ENCODE measurements at regions not wholly inside any gene's neighbourhood (a gene's known extent, or its start where the extent isn't known, plus 50 kb on each side); places are given as distances from the start of the nearest gene placed in this dataset.
"Not testable (repeated sequence)": the region's sequence is repeated elsewhere in the genome, so short reads cannot be mapped to it uniquely, and the experiment has no call there.

DNA sequence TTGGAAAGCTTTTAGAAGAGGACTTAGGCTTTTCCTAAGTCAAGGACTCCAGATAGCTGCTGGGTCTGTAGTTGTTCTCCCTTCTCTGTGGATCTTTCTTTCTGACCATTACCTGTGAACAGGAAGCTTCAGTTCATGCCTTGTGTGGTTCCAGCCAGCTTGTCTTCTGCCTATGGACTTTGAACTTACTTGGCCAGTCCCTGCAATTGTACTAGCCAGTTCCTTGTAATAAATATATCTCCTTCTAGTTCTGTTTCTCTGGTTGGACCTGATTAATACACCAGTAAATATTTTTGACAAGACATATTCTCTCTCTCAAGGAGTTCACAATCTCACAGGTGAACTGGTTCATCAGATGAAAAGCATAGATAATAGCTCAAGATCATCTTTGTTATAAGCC is 341.3 kb upstream of the DPPA4 start:
- no peak for DNase-seq

DNA sequence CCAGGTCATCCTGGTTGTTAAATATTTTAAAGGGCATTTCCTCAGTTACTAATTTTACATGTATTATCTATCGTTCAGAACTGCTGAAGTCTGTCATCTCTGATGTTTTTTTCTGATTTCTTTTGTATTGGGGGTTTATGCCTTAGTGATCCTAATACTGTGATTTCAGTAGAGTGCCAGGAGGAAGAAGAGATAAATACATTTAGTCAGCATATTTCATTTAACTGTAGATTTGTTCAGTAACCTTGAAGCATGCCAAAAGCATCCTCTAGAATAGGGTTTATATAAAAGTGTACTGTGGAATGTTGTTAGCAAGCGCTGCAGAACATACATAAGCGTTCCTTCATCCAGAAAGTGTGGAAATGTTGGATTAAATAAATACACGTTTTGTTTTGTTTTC is 342.3 kb upstream of the DPPA4 start:
- no peak for DNase-seq

DNA sequence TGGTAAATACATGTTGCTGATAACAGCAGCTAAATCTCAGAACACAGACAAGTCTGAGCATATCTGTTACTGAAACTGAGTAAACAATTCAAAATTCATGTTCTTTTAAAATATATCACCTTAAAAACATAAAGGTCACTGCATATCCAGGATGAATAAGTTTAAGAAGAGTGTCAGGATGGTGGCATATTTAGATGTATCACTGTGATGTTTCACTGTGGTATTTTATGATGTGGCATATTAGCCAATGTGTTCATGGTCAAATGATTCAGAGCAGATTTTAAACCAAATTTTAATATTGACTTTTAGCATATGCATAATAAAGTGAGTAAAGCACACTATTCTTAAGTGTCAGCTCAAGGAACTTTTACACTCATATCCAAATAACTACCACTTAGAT is 346.4 kb upstream of the DPPA4 start:
- no peak for DNase-seq

DNA sequence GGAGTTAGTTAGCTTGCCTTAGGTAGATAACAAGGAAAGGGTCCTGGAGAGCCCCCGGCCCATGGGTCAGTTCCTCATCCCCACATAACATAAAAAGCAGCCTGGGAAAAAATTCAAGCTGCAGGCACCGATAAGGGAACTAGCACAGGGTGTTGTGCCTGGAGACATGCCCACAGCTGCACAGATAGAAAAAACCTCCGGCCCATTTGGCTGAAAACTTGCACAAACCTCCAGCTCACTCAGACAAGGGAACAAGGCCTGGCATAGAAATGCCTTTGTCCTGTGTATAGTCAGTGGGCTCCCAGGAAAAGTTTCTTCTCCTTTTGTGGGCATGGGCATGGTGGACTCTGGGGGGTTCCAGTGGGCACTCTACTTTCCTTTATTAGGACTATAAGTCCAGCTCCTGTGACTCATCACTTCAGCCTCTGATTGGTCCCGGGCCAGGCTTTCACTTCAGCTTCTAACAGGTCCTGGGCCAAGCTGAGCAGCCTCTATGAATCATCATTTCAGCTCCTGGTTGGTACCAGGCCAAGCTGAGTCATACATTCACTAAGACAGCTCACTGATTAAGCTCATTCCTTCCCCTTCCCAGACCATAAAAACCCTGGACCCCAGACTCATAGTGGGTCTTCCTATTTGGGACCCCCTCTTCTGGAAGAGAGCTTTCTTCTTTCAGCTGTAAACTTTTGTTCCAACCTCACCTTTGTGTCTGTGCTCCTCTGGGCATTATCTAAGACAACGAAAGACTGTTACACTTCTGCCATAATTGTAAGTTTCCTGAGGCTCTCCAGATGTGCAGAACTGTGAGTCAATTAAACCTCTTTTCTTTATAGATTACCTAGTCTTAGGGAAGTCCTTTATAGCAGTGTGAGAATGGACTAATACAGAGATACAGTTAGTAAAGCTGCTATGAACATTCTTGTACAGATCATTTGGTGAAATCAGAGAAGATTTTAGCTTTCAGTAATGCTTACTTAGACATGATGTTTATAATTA is 348.0 kb upstream of the DPPA4 start:
- no peak for DNase-seq

DNA sequence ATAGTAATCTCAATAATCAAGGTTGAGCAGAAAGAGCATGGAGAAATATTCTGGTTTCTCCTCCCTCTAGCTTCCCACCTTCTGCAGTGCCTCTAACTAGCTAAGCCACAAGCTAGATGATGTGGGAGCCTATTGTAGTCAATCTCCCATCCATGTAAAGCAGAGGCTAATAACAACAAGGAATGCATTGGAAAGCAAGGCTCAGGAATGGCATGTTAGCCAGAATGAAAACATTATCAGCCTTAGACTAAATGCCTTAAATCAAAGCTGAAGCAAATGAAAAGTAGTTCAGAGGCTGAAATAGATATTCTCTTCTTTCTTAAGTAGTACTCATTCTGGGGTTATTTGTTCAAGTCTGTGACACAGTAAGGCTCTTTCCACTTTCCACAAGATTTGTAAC is 350.3 kb upstream of the DPPA4 start:
- no peak for DNase-seq

DNA sequence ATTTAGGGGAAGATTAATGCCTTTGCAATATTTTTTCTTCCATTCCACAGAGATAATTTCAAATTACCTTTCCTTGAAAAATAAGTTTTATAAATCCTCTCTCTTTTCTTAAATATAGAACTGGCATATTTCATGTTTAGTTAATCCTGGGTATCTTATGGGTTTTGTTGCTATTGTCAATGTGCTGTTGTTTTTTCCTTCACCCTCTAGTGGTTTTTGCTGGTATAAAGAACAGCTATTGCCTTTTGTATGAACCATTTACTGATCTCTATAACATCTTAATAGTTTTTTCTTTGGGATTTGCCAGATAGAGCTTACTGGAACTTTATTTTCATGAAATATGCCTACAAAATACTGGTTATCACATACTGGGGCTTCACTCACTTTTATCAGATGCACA is 359.6 kb upstream of the DPPA4 start:
- DNase-seq, result no peak

DNA sequence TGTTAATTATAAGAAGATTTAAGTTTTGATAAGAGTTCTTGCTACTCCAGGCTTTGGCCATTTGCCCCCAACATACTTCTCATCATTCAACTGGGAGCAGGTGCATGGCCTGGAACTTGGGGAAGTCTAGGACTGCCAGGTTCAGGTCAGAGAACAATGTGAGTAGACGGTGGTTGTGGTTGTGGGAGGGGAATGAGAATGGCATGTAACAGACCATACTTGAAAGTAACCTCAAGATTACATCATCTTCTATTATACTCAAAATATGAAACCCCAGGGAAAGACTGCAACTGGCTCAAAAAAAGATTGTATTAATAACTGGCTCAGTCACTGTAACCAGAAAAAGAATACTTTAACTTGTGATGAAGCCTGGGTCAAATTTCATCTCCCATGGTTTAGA is 364.9 kb upstream of the DPPA4 start:
- DNase-seq, result no peak

DNA sequence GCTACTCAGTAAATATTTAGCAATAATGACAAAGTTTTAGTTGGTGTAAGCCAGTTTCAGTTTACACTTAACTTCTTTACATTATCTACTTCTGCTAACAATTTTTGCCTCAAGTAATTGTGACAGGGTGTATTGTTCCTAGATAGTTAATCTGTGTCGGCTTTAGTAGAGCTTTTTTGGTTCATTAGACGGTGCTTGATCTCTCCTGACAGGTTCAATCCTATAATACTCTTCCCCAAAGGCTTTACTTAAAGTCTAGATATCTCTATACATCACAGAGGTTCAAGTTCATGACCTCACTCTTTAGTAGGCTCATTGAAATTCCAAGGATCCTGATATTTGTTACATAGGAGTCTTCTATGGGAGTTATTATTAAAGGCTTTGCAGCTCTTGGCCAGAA is 365.6 kb upstream of the DPPA4 start:
- no peak for DNase-seq

DNA sequence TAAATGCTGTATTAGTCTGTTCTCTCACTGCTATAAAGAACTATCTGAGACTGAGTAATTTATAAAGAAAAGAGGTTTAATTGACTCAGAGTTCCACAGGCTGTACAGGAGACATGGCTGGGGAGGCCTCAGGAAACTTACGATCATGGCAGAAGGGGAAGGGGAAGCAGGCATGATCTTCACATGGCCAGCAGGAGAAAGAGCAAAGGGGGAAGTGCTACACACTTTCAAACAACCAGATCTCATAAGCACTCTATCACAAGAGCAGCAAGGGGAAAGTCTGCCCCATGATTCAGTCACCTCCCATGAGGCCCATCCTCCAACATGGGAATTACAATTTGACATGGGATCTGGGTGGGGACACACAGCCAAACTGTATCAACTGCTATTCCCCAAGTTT is 367.8 kb upstream of the DPPA4 start:
- DNase-seq, result not testable (repeated sequence)

DNA sequence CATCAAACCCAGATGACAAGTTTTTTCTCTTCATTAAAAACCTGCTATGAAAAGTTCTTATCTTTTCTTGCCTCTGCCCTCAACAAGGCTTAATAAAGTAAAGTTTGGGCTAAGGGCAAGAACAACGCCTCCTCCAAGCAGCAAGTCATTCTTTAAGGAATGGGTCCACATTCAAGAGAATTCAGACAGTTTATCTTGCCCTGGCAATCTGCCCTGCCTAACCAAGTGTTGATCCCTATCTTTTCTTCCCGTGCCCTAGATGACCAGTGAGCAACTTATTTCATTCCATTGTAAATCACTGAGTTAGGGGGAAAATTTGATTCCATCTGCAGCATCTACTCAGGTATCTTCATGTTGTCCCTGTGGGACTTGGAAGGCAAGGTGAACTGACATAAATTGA is 370.3 kb upstream of the DPPA4 start:
- DNase-seq, result no peak

DNA sequence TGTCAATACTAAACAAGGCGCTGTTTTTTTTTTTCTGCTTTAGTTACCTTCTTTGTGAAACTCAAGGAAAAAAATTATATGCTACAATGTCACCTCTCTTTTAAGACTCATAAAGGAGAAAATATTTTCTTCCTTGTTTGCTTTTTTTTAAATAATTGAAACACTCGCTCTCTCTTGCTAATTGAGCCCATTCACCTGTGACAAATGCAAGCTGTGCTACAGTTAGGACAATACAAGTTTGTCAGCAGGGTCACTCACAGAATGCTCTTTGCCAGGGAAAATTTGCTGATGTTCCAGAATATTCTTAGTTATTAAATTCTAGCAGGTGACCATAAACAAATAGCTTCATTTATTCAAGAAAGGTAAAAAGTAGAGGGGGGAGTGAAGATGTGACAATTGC is 375.9 kb upstream of the DPPA4 start:
- DNase-seq, result no peak

DNA sequence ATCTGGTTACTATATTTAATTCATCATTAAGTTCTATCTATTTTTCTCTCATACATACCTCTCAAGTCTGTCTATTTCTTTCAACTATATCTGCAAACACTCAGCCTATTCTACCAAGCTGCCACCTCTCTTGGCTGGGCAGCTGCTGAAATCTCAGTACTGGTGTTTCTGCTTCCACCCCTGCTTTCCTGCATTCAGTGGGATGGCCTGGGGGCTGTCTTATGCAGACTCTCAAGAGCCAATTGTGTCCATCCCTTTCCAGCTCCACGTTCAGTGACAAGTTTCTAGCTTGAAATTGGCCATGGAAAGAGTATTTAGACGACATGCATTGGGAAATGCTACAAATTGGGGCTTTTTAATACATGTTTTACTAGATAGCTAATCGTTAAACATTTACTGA is 378.4 kb upstream of the DPPA4 start:
- no peak for DNase-seq

DNA sequence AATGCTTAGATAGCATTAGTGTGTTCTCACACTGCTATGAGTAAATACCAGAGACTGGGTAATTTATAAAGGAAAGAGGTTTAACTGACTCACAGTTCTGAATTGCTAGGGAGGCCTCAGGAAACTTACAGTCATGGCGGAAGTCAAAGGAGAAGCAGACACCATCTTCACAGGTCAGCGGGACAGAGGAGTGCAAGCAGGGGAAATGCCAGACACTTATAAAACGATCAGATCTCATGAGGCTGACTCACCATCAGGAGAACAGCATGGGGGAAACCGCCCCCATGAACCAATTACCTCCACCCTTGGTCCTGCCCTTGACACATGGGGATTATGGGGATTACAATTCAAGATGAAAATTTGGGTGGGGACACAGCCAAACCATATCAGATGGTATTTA is 381.5 kb upstream of the DPPA4 start:
- DNase-seq, result no peak

DNA sequence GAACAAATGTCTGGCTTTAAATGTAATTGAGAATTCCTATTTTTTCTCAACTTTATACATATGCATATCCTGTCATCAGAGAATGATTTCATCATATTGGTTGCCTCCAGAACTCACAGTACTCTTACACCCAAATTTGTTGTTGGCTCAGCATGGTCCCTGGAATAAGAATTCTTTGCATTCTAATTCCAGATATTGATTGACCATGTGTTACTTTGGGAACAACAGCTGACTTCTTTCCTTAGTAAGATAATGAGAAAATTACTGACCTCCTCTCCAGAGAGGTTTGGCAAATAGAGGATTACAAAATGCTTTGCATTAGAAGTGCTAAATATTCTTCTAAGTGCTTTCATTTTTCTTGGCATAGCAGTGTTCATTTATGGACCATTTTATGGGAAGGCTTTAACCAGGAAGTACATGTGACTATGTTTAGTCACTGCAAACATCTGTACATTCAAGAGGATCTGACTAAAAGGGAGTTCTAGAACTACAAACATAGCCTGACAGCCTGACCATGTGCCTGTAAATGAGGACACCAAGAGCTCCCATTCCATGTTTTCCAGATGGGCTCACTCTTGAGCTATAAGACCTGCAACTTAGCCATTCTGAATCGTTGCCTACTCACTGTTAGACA is 391.6 kb upstream of the DPPA4 start:
- DNase-seq, result no peak

DNA sequence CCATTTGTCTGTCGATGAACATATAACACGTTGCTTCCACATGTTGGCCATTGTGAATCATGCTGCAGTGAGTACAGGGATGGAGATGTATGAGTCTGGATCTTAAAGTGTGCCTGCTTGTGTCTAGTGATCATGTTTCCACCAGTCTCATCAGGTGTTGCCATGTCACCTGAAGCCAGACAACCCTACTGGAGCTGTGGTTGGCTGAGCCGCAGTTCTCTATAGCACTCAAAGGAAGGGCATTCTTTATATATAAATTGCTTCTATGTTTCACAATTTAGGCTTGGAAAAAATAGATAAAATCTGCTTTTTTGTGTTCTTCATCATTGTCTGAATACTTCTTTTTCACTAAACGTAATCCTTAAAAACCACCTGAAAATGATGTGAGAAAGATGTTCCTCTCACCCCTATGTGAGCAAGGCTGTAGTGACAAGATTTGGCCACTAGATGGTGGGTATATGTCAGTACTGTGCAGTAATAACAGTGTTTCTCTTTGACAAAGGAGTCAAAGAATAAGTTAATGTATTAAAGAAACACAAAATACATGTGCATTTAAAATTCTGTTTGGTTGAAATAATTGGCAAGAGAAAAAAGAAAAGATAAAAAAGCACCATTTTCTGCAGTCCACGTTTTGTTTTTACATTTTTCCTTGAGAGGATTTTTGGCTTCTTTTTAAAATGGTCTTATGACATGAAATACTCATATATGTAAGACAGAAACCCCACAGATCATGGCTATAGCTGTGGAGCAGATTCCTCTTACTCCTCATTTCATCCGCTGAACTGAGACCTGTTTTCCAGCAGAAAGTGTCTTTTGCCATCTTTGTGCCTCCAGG is 394.5 kb upstream of the DPPA4 start:
- no peak for DNase-seq

DNA sequence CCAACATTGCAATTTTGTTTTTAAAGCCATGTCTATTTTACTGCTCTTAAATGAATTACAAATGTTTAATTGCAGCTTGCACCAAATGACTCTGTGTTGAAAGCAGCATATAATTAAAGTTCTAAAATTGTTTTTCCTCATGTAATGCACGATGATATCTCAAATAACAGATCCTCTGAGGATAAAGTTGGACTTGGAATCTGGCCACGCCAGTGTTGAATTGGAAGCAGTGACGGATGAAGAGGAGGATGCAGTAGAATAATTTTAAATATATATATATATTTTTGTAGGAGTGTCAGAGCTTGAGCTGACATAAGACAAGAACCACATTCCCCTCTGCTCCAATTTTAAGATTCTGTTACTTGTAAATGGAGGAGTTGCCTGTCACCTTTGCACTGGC is 406.6 kb upstream of the DPPA4 start:
- no peak for DNase-seq

DNA sequence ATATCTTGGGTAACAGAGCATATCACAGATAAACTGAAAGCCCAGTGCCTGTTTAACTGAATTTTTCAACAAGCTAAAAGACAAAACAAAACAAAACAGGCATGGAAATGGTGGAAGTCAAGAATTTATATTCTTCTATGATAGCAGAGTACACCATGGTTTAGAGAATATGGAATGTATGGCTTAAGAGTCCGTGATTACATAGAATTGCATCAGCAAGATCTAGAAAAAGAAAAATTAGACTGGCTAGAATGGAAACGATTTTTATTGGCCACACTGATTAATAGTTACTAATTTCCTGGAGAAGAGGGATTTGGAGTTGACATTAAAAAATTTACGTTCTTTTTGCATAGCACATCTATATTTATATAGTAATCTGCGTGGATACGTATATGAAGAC is 435.2 kb upstream of the DPPA4 start:
- DNase-seq, result no peak

DNA sequence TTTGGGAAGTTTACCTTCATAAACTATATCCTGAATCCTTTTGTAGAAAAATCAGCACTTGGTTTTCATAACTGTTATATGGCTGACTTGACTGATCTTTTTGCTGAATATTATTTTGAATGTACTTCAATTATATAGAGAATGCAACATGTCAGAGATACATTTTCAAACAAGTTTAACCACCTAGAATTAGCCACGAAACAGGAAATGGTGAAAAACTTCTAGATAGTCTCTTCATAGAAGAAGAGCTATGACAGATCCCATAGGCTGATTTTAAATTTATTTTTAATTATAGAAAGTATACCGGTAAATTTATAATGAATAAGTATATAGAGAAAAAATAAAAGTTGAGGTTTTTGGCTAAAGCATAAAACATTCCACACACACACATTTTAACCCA is 436.8 kb upstream of the DPPA4 start:
- no peak for DNase-seq

DNA sequence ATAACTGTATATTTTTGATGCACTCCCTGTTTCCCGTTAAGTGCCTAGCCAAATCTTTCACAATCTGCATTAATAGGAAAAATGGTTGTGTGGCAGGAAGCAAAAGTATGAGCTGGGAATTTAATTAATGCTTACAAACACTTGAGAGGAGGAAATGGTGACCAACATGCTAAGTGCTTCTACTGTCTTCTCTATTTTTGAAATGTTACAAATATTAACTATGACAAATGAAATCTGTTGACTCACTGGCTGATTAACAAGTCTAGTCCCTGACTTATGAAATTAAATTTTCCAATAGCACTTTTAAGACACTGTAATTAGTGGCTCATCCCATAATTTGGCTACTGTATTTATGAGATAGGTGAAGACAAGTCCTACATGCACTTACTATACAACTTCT is 446.9 kb upstream of the DPPA4 start:
- DNase-seq, result no peak

DNA sequence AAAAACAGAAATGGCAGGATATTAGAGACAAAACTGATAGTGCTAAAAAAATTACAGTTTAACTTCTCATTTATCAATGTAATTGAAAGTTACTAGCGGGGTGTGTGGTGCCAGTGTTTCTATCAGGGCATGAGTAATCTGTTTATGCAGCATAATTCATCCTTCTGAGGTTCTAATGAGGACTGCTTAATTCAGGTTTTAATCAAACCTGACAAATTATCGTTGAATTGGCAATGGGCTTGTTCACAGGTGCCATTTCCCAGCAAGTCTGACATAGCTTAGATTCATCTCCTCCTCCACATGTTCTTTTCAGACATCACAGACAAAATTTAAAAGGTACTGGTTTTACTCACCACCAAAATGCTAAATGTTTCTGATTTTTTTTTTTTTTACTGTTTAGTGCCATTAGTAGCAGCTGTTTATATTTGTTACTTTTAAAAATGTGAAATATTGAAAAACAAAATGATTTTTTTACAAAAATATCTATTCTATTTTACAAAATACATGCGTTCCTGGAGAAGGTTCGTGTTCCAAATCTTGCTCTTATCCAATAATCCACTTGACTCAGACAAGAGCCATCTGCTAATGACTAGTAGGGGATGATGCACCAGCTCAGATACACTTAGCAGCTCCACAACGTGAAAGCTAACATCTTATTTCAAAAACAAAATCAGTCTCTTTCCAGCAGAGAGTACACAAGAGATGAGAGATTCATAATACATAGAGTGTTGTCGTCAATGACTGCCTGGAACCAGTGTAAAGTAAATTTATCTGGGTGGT is 447.7 kb upstream of the DPPA4 start:
- no peak for DNase-seq

DNA sequence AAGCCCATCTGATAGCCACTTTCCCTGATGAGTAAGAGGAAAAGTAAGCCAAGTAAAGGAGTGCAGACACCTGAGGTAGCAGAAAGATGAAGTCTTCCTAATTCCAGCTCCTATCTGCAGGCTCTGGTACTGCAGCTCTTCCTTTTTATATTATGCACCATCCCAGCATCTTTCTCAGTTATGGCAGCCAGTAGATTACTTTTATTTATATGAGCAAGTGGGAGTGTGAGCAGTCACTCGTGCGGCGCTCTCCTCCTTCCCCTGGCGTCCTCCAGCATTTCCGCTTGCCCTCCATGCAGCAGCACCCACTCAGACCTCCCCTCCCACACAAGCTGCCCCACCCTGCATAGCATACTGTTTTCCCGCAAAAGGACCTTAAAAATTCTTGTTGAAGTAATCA is 465.9 kb upstream of the DPPA4 start:
- no peak for DNase-seq

DNA sequence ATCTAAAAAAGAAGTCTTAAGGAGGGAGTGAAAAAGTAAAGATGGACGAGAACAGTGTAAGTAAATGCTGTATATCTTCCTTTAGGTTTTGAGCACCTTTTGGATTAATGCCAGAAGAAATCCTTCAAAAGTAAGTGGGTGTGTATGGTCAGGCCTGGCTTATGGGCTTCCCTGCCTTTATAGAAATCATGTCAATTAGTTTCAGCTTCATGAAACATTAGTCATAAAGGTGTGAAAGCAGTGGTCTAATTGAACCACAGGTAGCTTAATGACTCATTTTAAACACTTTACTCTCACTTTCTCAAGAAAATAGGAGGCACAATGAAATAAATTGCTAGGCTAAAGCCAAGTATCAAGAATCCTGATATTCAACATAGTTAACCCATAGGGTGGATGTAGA is 467.4 kb upstream of the DPPA4 start:
- DNase-seq, result no peak

DNA sequence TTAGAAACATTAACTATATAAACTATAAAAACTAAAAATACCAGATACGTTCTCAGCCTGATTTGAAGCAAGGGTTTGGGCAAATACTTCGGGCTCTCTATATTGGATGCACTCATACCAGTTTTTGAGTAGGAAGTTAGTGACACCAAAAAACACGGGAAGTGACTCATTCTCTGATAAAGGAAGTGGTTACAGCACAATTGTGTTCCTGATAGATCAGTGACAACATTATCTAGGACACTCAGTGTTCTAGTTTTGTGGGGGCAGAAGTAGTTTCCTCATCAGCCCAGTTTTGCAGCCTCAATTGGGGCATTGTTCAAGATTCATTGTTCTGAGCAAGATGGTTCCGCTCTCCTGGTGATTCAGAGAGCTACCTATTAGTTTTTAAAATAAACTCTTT is 469.6 kb upstream of the DPPA4 start:
- no peak for DNase-seq

All from NCI-H1436 treated with DMSO at 0.1 percent for 48 hours (cell line).